Activated CD4-positive, alpha-beta T cell treated with anti-CD3 and anti-CD28 coated beads, Interleukin-2, amount 50 U/mL, for 24 hours (primary cell): ENCODE measurements at regions not wholly inside any gene's neighbourhood (a gene's known extent, or its start where the extent isn't known, plus 50 kb on each side); places are given as distances from the start of the nearest gene placed in this dataset.

Experiments used
- DNase-seq, 2 donors: peaks; one replicate each; pipeline ENCODE4 v3.0.0-alpha.2; 2020; ENCODE audit warnings: low read depth in 1 of 2, low spot score in 1 of 2

DNA sequence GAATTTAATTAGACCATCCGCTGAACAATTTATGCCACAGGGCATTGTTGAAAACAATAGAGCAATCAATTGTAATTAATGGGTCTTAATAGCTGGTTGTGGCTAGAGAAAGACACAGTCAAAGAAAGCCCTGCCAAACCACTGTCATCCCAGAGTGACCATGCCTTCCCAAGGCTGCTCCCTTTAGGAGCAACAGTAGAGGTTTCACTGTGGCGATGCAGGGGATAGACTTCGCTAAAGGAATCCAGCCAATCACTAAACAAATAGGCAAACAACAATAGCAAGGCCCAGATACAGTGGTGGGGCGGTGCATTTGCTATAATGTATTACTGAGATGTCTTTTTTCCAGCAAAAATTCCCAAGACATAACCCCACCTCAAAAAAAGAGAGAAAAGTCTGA is 87.8 kb upstream of the SLC27A6 start:
- DNase-seq, result no peak

GRCh38 chr5:128881502-128882018 is 83.7 kb upstream of the SLC27A6 start:
- no peak for DNase-seq

DNA sequence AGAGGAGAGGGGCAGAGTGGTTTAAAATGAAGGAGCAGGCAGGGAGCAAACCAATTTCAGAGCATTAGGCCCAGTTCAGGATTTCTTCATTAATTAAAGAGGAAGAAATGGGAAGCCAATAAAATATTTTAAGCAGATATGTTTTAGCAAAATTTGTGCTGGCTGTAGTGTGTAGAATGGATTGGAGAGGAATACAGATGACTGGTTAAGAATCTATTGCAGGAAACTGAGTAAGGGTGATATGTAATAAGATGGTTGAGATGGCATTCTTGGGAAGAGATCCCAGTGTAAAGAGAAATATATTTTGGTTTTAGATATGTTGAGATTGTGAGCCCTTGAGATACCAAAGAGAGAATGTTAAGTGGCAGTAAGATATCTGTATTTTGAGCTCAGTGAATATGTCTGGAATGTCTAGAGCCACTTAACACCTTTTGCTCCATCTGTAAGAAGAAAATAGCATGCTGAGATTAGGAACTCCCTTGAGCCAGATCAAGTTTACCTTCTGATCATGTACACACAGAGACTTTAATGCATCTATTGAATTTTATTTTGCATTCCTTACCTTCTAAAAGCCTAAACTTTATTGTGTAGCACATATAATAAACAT is 79.5 kb upstream of the SLC27A6 start:
- no peak for DNase-seq

- DNase-seq, result no peak
Observed at GRCh38 chr5:128895122-128895521, 70.2 kb upstream of the SLC27A6 start.

- no peak for DNase-seq
Observed at GRCh38 chr5:128896675-128897074, 68.6 kb upstream of the SLC27A6 start.

- DNase-seq, result no peak
Observed at GRCh38 chr5:128903550-128903949, 61.7 kb upstream of the SLC27A6 start.

- no peak for DNase-seq
Observed at GRCh38 chr5:128904805-128905567, 60.3 kb upstream of the SLC27A6 start.

DNA sequence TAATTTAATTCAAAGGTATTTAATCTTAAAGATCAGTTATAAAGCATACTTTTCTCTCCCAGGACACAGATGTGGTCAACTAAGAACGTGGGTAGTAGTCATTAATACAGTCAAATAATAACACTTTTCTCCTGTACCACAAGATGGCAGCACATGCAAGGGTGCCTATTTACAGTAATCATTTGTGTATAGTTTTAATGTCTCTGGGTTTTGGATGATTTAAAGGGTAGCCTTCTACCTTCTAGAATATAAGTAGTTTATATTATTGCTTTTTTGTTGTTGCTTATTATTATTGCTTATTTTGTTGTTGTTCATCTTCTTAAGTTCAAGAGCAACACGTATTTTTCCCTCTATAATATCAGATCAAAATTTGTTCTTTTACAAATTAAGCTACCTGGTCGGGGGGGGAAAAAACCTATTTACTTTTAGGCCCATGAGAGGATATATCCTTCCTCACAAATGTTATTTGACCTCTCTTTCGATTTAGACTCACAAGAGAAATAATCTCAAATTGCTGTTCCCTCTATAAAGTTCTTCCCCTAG is 59.6 kb upstream of the SLC27A6 start:
- peak in 1 of 2 donors; percentile 25 for DNase-seq

GRCh38 chr5:128913551-128913950 is 51.7 kb upstream of the SLC27A6 start:
- DNase-seq, result no peak
